NOMO-1 (cell line): ENCODE measurements at regions not wholly inside any gene's neighbourhood (a gene's known extent, or its start where the extent isn't known, plus 50 kb on each side); places are given as distances from the start of the nearest gene placed in this dataset.
"Not testable (repeated sequence)": the region's sequence is repeated elsewhere in the genome, so short reads cannot be mapped to it uniquely, and the experiment has no call there.

Experiments used
- DNase-seq, 2 experiments: peaks; one replicate each; lab custom pipeline; 2025; ENCODE audit not compliant: unreplicated experiment in 2 of 2; lab: John Stamatoyannopoulos, UW

GRCh38 chr5:44074547-44074946 is 314.7 kb downstream of the FGF10 start:
- DNase-seq = not testable (repeated sequence)

- peak in 1 of 2 experiments; percentile 39 for DNase-seq
Measured at GRCh38 chr5:44051591-44051990, 337.6 kb downstream of the FGF10 start.

- no peak for DNase-seq
Measured at GRCh38 chr5:44048276-44048984, 340.8 kb downstream of the FGF10 start.

- DNase-seq = no peak
Measured at GRCh38 chr5:44046619-44047364, 342.4 kb downstream of the FGF10 start.

GRCh38 chr5:44044549-44044948 is 344.7 kb downstream of the FGF10 start:
- DNase-seq = not testable (repeated sequence)

GRCh38 chr5:44028226-44028625 is 361.0 kb downstream of the FGF10 start:
- DNase-seq = no peak

- no peak for DNase-seq
Measured at GRCh38 chr5:44022622-44023021, 366.6 kb downstream of the FGF10 start.

GRCh38 chr5:44011518-44011917 is 377.7 kb downstream of the FGF10 start:
- no peak for DNase-seq

GRCh38 chr5:44002381-44002901 is 386.8 kb downstream of the FGF10 start:
- DNase-seq = no peak

GRCh38 chr5:44001675-44002380 is 387.4 kb downstream of the FGF10 start:
- no peak for DNase-seq

- DNase-seq = no peak
Measured at GRCh38 chr5:44001236-44001635, 388.0 kb downstream of the FGF10 start.

GRCh38 chr5:43997647-43998272 is 391.5 kb downstream of the FGF10 start:
- no peak for DNase-seq

GRCh38 chr5:43996221-43996620 is 393.0 kb downstream of the FGF10 start:
- DNase-seq = no peak

- no peak for DNase-seq
Measured at GRCh38 chr5:43994352-43994708, 391.4 kb downstream of the NNT start.

GRCh38 chr5:43993634-43994351 is 390.8 kb downstream of the NNT start:
- no peak for DNase-seq

- DNase-seq = no peak
Measured at GRCh38 chr5:43985411-43985810, 382.4 kb downstream of the NNT start.

- no peak for DNase-seq
Measured at GRCh38 chr5:43981556-43981955, 378.6 kb downstream of the NNT start.

GRCh38 chr5:43973908-43974307 is 370.9 kb downstream of the NNT start:
- no peak for DNase-seq

GRCh38 chr5:43973318-43973717 is 370.3 kb downstream of the NNT start:
- DNase-seq = peak in 1 of 2 experiments; percentile 10

- DNase-seq = no peak
Measured at GRCh38 chr5:43967165-43967564, 364.2 kb downstream of the NNT start.
